ENCODE measurements at regions not wholly inside any gene's neighbourhood (a gene's known extent, or its start where the extent isn't known, plus 50 kb on each side); places are given as distances from the start of the nearest gene placed in this dataset.

DNA sequence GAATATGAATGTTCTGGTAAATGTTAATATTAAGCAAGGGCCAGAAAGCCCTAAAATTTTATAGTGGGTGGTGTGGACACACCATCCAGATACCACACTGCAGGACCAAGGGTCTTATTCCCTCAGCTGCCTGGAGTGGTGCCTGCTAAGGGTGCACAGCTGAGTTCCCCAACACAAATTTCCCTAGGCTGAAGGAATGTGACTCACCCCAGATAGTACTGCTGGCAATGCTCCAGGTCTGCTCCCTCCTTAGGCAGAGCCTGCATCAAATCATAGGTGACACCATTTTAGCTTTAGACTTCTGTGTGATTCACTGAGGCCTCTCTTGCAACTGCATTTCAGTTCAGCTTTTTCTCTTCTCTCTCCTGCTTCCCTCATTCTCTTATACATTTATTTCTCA lies 321.1 kb downstream of the SATB2 start:
- H3K4me3 ChIP-seq (ENCODE audit: low read depth, low read length) = no peak overlapping the region
- TF ChIP-seq, protein P1, sequence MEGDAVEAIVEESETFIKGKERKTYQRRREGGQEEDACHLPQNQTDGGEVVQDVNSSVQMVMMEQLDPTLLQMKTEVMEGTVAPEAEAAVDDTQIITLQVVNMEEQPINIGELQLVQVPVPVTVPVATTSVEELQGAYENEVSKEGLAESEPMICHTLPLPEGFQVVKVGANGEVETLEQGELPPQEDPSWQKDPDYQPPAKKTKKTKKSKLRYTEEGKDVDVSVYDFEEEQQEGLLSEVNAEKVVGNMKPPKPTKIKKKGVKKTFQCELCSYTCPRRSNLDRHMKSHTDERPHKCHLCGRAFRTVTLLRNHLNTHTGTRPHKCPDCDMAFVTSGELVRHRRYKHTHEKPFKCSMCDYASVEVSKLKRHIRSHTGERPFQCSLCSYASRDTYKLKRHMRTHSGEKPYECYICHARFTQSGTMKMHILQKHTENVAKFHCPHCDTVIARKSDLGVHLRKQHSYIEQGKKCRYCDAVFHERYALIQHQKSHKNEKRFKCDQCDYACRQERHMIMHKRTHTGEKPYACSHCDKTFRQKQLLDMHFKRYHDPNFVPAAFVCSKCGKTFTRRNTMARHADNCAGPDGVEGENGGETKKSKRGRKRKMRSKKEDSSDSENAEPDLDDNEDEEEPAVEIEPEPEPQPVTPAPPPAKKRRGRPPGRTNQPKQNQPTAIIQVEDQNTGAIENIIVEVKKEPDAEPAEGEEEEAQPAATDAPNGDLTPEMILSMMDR (IDR thresholded peaks at IDR 0.05; ENCODE audit: insufficient read depth, low read length) = no peak
- peak; percentile 90 for DNase-seq (ENCODE audit: low read depth)

DNA sequence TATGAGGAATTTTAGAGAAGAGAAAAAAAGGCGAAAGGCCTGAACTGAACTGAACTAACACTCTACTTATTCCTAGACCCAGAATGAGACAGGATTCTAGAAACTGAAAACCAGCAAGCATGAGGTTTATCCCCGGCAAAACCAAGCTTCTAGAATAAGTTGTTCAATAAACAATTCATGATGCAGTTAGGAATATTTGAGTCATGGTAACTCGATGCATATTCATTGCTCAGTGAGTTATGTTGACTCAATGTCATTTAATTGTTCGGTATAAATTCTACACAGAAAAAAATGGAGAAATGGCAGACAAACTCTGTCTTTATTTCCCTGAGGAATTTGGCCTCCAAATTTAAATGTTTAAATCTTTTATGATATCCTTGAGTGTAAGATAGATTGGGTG lies 321.5 kb downstream of the SATB2 start:
- TF ChIP-seq, protein P1 (IDR thresholded peaks at IDR 0.05; ENCODE audit: insufficient read depth, low read length) = no peak
- H3K4me3 ChIP-seq (ENCODE audit: low read depth, low read length) = no peak overlapping the region
- DNase-seq (ENCODE audit: low read depth) = peak; percentile 18

DNA sequence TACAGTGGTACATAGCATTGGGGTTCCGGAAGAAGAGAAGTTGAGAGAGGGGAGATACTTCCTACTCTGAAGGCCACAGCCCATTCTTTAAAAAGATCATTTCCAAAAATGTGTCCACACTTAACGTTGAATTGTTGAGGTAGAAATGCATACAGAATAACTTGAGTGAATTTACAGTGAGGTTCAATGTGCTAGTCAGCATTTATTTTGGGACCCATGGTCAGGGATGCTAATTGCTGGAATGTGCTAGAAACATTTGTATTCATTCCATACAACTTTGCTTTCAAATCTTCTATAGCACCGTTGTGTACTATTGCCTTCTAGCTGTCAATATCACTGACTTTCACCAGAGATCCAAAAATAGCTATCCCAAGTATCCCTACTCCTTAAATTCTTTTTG lies 325.9 kb downstream of the SATB2 start:
- TF ChIP-seq, protein P1 (IDR thresholded peaks at IDR 0.05; ENCODE audit: insufficient read depth, low read length) = no peak
- no peak for DNase-seq (ENCODE audit: low read depth)
- H3K4me3 ChIP-seq (ENCODE audit: low read depth, low read length) = no peak overlapping the region

DNA sequence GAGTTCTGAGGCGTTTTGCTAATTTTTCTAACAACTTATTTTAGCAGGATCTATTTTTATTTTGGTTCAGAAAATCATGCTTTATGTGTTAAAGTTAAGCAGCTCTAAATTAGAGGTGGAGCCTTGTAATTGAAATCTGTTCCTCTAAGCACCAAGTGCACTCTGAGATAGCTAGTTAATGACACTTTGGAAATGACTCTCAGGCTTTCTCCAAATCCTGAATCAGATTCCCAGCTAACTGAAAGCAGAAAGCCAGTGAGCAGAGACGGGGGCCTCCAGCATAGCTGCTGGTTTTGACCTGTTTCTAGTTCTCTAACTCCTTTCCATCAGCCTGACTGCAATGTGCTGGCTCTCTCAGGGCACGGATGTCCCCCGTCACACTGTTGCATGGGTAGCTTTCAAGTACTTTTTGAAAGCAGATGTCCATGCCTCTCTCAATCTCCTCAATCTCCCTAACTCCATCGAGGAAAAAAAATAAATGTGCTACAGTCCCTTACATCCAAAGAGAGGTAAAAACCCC lies 326.5 kb downstream of the SATB2 start:
- no peak for DNase-seq (ENCODE audit: low read depth)
- no peak overlapping the region for H3K4me3 ChIP-seq (ENCODE audit: low read depth, low read length)
- TF ChIP-seq, protein P1 (IDR thresholded peaks at IDR 0.05; ENCODE audit: insufficient read depth, low read length) = no peak

DNA sequence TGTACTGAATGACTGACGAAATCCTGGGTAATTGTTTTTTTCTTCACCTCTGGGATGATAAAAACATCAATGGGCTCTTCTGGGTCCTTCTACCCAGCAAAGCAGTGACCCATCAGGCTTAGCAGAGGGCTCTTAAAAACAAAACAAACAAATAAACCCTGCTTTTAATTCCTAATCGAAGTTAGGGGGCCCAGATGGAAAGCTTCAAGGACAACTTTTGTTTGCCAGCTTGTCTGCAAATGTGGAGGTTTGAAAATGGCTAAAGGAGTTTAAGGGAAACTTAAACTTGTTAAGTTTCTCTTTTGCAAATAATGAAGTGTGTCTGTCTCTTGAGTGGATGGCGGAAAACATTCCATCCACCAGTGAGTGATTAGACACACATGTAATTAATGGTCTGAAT lies 327.2 kb downstream of the SATB2 start:
- TF ChIP-seq, protein P1 (IDR thresholded peaks at IDR 0.05; ENCODE audit: insufficient read depth, low read length) = no peak
- no peak overlapping the region for H3K4me3 ChIP-seq (ENCODE audit: low read depth, low read length)
- peak; percentile 17 for DNase-seq (ENCODE audit: low read depth)

DNA sequence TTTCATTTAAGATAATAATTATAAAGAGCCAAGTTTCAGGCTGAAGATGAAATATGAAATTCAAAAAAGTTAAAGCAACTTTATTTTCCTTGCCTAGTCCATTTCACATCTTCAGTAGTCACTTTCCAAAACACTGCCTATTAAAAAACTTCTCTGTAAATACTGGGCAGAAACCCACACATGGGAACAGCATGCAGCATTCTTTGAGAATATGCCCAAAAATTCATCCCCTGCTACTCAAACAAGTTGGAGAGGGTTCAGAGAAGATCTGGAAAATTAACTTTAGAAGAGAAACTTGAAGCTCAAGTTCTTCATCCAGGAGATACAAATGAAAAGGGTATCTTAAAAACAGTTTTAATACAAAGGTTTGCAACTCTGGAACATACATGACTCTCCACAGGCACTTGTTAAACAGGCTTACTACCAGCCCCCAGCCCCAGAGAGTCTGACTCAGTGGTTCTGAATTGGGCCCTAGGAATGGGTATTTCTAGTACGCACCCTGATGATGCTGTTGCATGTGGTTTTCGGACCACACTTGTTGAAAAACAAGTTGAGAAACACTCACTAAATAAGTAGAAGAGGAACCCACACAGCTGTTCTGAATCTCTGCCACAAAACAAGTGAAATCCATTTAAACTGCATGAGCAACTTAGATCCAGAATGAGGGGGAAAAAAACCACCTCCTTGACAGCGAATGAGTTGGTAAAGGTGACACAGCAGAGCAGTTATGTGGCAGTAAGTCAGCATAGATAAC lies 329.1 kb downstream of the SATB2 start:
- no peak overlapping the region for H3K4me3 ChIP-seq (ENCODE audit: low read depth, low read length)
- DNase-seq (ENCODE audit: low read depth) = no peak
- TF ChIP-seq, protein P1 (IDR thresholded peaks at IDR 0.05; ENCODE audit: insufficient read depth, low read length) = no peak

All from fibroblast of the aortic adventitia (primary cell).